VCaP (cell line): ENCODE measurements at regions not wholly inside any gene's neighbourhood (a gene's known extent, or its start where the extent isn't known, plus 50 kb on each side); places are given as distances from the start of the nearest gene placed in this dataset.

Source experiments
- H3K27ac ChIP-seq: fragments of 450-650 bp; 2 replicates; pipeline ENCODE4 v1.5.1; 2017
- TF ChIP-seq, protein P1 (sequence below): fragments of 450-650 bp; conservative IDR thresholded peaks from 2 replicates; pipeline ENCODE4 v1.5.1; 2017; ENCODE audit warnings: mild to moderate bottlenecking, moderate library complexity

DNA sequence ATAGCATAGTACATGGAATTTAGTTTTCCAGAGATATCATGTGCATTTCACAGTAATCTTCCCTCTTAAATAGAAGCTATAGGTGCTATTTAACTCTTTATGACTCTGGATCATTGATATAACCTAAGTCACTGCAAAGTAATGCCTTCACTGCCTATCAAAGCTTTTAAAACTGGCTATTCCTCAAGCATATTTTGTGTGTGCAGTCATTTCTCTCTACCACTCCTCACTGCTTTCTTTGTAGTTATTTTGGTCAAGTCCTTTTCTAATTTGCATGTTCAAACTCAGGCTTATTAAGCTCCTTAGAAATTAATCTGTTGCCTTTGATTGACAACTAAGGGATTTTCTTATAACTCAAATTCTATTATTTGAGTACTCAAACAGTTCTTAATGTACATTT, 79.4 kb upstream of the PLEKHG7 start:
- H3K27ac ChIP-seq = no peak overlapping the region
- TF ChIP-seq, protein P1, sequence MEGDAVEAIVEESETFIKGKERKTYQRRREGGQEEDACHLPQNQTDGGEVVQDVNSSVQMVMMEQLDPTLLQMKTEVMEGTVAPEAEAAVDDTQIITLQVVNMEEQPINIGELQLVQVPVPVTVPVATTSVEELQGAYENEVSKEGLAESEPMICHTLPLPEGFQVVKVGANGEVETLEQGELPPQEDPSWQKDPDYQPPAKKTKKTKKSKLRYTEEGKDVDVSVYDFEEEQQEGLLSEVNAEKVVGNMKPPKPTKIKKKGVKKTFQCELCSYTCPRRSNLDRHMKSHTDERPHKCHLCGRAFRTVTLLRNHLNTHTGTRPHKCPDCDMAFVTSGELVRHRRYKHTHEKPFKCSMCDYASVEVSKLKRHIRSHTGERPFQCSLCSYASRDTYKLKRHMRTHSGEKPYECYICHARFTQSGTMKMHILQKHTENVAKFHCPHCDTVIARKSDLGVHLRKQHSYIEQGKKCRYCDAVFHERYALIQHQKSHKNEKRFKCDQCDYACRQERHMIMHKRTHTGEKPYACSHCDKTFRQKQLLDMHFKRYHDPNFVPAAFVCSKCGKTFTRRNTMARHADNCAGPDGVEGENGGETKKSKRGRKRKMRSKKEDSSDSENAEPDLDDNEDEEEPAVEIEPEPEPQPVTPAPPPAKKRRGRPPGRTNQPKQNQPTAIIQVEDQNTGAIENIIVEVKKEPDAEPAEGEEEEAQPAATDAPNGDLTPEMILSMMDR = no peak

DNA sequence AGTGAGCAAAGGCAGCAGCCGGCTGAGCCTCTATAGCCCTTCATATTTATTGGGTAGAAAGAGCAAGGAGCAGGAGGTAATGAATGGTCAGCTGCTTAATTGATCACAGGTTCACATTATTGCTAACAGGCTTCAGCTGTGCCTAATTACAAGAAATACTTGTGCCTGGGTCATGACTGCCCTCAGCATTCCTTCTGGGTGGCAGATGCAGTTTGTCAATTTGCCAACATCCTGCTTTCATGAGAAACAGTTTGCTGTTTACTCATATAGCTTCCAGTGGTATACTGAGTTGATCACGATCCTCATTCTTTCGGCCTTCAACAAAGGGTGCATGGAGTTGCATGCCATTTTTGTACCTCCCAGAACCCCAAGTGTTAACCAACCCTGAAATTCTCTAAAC, 81.0 kb upstream of the PLEKHG7 start:
- no peak overlapping the region for H3K27ac ChIP-seq
- TF ChIP-seq, protein P1 = no peak

DNA sequence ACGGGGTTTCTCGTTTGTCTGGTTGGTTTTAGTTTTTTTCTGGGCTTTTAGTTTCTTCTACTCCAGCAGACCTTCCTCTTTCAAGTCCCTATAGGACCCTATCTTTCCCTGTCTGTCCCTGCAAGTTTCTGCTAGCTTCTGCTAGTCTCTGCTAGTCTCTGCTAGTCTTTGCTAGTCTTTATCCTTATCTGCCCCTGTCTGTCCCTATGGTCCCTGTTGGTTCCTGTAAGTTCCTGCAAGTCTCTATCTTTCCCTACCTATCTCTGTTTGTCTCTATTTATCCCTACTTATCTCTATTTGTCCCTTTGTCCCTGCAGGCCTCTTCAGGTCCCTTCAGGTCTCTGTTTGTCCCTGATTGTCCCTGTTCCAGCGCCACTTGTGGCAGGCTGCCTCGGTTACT, 81.5 kb upstream of the PLEKHG7 start:
- TF ChIP-seq, protein P1 = no peak
- no peak overlapping the region for H3K27ac ChIP-seq

DNA sequence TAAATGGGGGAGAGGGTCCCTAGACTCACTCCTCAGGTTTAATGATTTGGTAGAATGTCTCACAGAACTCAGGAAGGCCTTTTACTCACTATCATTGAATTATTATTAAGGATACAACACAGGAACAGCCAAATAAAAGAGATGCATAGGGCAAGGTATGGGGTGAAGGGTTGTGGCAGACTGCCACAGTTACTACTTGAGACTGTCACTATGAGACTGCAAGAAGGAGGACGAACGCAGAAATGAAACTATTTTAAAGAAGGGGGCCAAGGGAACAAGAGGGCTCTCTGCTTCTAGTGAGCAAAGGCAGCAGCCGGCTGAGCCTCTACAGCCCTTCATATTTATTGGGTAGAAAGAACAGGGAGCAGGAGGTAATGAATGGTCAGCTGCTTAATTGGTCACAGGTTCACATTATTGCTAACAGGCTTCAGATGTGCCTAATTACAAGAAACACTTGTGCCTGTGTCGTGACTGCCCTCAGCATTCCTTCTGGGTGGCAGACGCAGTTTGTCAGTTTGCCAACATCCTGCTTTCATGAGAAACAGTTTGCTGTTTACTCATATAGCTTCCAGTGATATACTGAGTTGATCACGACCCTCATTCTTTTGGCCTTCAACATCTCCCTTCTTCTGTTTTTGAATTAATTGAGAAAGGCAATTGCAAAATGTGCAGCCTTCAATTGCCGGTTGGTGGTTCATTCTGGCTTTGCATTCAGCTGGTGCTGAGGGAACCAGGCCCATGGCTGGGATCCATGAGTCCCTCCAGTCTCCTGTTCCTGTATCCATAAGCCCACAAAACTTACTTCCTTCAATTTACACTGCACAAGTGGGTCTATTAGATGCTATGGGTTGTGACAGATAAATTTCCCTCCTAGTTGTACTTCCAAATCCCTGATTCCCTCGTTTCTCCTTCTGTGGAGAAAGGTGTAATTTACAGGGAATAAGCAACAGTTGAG, 82.8 kb upstream of the PLEKHG7 start:
- no peak overlapping the region for H3K27ac ChIP-seq
- TF ChIP-seq, protein P1 = no peak

DNA sequence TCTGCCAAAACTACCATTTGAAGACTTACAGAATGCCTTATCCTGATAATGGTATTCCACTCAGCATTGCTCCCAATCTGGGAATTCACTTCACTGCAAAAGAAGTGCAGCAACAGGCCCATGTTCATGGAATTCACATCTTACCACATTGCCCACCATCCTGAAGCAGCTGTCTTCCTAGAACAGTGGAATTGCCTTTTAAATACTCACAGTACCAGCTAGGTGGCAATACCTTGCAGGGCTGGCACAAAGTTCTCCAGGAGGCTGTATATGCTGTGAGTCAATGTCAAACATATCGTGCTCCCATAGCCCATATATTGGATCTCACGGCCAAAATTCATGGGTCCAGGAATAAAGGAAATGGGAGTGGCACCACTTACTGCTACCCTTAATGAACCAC, 83.8 kb upstream of the PLEKHG7 start:
- no peak overlapping the region for H3K27ac ChIP-seq
- TF ChIP-seq, protein P1 = no peak

DNA sequence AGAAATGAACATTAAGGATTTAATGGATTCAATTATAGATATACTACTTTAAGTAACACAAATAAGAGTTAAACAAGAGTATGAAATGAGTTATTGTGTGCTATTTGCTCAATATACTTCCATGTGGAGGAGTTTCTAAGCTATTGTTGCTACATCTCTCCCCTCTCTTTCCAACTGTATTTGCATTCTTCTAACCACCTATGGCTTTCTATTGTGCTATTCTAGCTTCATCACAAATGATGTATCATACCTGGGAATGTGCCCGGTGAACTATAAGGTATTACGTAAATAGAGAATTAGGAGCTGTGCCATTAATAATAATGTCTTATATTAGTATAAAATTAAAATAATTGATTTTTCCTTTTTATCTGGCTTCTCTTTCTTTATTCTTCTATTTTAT, 87.1 kb upstream of the PLEKHG7 start:
- TF ChIP-seq, protein P1 = no peak
- no peak overlapping the region for H3K27ac ChIP-seq

DNA sequence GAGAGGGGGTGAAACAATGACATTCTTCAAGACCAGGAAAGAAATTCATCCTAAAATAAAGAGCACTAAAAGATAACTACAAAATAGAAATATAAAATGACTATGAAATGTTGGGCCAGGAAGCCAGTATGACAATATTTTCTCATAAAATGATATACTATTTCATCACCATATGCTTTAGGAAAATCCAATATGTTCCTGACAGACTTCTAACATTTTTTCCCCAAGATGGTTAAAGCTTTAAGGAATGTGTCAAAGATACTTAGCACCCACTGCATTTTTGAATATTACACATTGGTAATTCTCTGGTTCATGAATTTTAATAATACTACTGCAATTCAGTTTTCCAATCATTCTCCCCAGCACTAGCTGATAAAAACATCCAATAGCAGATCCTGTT, 87.7 kb upstream of the PLEKHG7 start:
- no peak overlapping the region for H3K27ac ChIP-seq
- TF ChIP-seq, protein P1 = no peak
